Mesodermal cell (in vitro differentiated cells): ENCODE measurements at regions not wholly inside any gene's neighbourhood (a gene's known extent, or its start where the extent isn't known, plus 50 kb on each side); places are given as distances from the start of the nearest gene placed in this dataset.

Source experiments
- H3K27ac ChIP-seq: 2 replicates; pipeline ENCODE4 v1.7.0; 2013; ENCODE audit warnings: mild to moderate bottlenecking, low read depth, low read length, moderate library complexity; ENCODE audit not compliant: severe bottlenecking
- H3K36me3 ChIP-seq: 2 replicates; pipeline ENCODE4 v1.7.1; 2013; ENCODE audit warnings: mild to moderate bottlenecking, low read length, moderate library complexity; ENCODE audit not compliant: control insufficient read depth, insufficient read depth
- H3K4me1 ChIP-seq: one replicate; pipeline ENCODE4 v1.7.1; 2013; ENCODE audit warnings: mild to moderate bottlenecking, low read length; ENCODE audit not compliant: insufficient read depth, control insufficient read depth, poor library complexity, severe bottlenecking
- H3K4me3 ChIP-seq: 2 replicates; pipeline ENCODE4 v1.7.0; 2013; ENCODE audit warnings: low read length, control low read depth, mild to moderate bottlenecking; ENCODE audit not compliant: insufficient read depth, poor library complexity, severe bottlenecking; ENCODE audit errors: extremely low read depth
- H3K9me3 ChIP-seq: 2 replicates; pipeline ENCODE4 v1.7.1; 2013; ENCODE audit warnings: mild to moderate bottlenecking, low read length, moderate library complexity; ENCODE audit not compliant: control insufficient read depth
- WGBS, 2 experiments: methylation state at CpG; one replicate each; pipeline ENCODE4 v1.1.5; 2013; ENCODE audit warnings: missing lambda C conversion rate in 2 of 2; ENCODE audit not compliant: insufficient coverage in 2 of 2; 5-methylcytosine and 5-hydroxymethylcytosine counted together

GRCh38 chr6:91279740-91280493 lies 693.0 kb upstream of the MAP3K7 start:
- H3K36me3 ChIP-seq, result no peaks in the 10 kb centered on the region
- H3K4me3 ChIP-seq, result no peak overlapping the region
- 45 to 57% methylated on average over 2 to 3 of the region's 7 CpGs for WGBS, 2 experiments
- H3K27ac ChIP-seq, result no peak overlapping the region
- H3K9me3 ChIP-seq, result no peaks in the 10 kb centered on the region
- no peaks in the 10 kb centered on the region for H3K4me1 ChIP-seq

- no CpG with 5 or more reads among the region's 2 CpGs for WGBS, 2 experiments
- Histone ChIP-seq H3K4me3 (no peak overlapping the region), H3K27ac (no peak overlapping the region), H3K9me3 (no peaks in the 10 kb centered on the region), H3K4me1 (no peaks in the 10 kb centered on the region), H3K36me3 (no peaks in the 10 kb centered on the region)
Measured at GRCh38 chr6:91278416-91278815, 691.5 kb upstream of the MAP3K7 start.

- Histone ChIP-seq H3K36me3 (no peaks in the 10 kb centered on the region), H3K9me3 (no peaks in the 10 kb centered on the region), H3K4me3 (no peak overlapping the region), H3K27ac (no peak overlapping the region), H3K4me1 (no peaks in the 10 kb centered on the region)
- 39 to 47% methylated on average over 2 of the region's 2 CpGs for WGBS, 2 experiments
Measured at GRCh38 chr6:91276315-91276714, 689.4 kb upstream of the MAP3K7 start.

DNA sequence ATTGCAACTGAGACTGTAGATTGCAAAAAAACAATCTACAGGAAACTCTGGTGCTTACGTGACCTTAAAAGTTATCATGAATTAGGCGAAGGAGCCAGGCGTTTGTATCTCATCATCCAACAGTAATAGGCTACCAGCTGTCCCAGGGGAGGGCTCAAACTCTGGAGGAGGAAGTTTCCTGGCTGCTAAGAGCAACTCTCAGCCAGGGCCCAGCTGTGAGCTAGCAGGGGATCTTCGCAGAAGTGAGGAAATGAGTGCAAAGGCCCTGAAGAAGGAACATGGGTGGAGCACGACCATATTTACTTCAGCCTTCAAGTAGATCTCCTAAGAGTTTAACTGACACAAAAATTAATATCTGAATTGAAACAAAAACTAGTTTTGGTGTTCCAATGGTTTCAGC lies 686.9 kb upstream of the MAP3K7 start:
- H3K36me3 ChIP-seq, result no peaks in the 10 kb centered on the region
- 83 to 100% methylated on average over 2 of the region's 5 CpGs for WGBS, 2 experiments
- H3K4me3 ChIP-seq, result no peak overlapping the region
- peaks cover 7% of the 10 kb centered on the region for H3K9me3 ChIP-seq
- no peaks in the 10 kb centered on the region for H3K4me1 ChIP-seq
- H3K27ac ChIP-seq, result no peak overlapping the region

DNA sequence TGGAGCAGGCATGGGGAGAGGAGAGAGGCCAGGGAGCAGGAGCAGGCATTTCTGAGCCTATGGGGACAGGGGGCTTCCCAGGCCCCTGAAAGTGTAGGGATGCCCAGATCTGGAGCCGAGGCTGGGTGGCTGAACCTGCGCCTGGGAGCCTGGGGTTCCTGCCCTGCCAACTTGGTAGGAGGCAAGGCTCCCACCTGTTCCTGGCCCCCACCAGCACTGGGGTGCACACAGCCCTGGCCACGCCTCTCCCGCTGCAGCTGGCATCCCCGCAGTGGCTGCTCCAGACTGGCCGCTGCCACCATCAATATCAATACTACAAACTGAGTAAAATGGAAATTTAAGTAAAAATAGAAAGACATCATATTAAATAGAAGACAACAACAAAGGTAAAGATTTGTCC lies 684.9 kb upstream of the MAP3K7 start:
- peaks cover 7% of the 10 kb centered on the region for H3K9me3 ChIP-seq
- H3K36me3 ChIP-seq, result no peaks in the 10 kb centered on the region
- H3K4me3 ChIP-seq, result no peak overlapping the region
- no peak overlapping the region for H3K27ac ChIP-seq
- no peaks in the 10 kb centered on the region for H3K4me1 ChIP-seq
- WGBS, 2 experiments, result 75 to 100% methylated on average over 1 to 3 of the region's 6 CpGs

DNA sequence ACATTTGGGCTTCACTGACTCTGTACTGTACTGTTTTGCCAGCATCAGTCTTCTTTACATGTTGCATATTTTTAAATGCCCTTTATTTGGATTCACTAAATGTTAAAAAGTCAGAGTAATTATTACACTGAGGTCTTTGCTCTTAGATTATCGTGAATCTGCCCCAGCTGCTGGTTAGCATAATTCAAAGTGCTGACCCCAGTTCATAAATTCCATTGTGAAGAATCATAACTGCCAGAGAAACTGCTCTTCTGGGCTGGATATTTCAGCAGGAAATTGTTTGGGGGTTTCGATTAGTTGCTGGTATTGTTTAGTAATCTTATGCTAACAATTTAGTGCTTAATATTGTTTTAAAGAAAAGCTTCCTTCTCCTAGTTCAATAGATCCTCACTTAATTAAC lies 682.1 kb upstream of the MAP3K7 start:
- H3K4me3 ChIP-seq, result no peak overlapping the region
- H3K27ac ChIP-seq, result no peak overlapping the region
- no peaks in the 10 kb centered on the region for H3K4me1 ChIP-seq
- H3K36me3 ChIP-seq, result no peaks in the 10 kb centered on the region
- peaks cover 7% of the 10 kb centered on the region for H3K9me3 ChIP-seq
- WGBS, 2 experiments, result 89% methylated on average over 1 of the region's 2 CpGs; no CpG with 5 or more reads in 1 of the 2 experiments

GRCh38 chr6:91267246-91267645 lies 680.4 kb upstream of the MAP3K7 start:
- no peak overlapping the region for H3K4me3 ChIP-seq
- H3K9me3 ChIP-seq, result peaks cover 7% of the 10 kb centered on the region
- no peaks in the 10 kb centered on the region for H3K36me3 ChIP-seq
- 94 to 100% methylated on average over 2 to 5 of the region's 6 CpGs for WGBS, 2 experiments
- no peak overlapping the region for H3K27ac ChIP-seq
- no peaks in the 10 kb centered on the region for H3K4me1 ChIP-seq

DNA sequence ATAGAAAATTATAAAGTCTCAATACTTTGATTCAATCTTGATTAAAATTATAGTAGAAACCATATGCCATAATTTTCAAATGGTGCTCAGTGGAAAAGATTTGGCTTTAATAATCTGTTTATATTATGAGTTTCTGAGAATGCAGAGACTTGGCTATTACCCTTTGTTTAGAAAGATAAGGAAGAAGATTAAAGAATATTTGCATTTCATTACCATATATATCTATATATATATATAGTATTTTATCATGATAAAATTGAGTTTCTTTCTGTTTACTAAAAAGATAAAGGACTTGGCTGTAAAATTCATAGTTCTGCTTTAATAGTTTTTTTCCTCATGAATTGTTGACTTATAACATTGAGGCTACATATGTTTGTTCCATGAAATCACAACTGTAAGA lies 679.3 kb upstream of the MAP3K7 start:
- no peaks in the 10 kb centered on the region for H3K36me3 ChIP-seq
- H3K27ac ChIP-seq, result no peak overlapping the region
- H3K9me3 ChIP-seq, result peaks cover 7% of the 10 kb centered on the region
- no peak overlapping the region for H3K4me3 ChIP-seq
- H3K4me1 ChIP-seq, result no peaks in the 10 kb centered on the region

- no peak overlapping the region for H3K4me3 ChIP-seq
- no peaks in the 10 kb centered on the region for H3K36me3 ChIP-seq
- H3K4me1 ChIP-seq, result no peaks in the 10 kb centered on the region
- no peak overlapping the region for H3K27ac ChIP-seq
- WGBS, 2 experiments, result 88 to 100% methylated on average over 1 to 2 of the region's 2 CpGs
- H3K9me3 ChIP-seq, result no peaks in the 10 kb centered on the region
Measured at GRCh38 chr6:91243436-91243835, 656.6 kb upstream of the MAP3K7 start.

GRCh38 chr6:91242614-91242949 lies 655.7 kb upstream of the MAP3K7 start:
- no peak overlapping the region for H3K27ac ChIP-seq
- no peaks in the 10 kb centered on the region for H3K9me3 ChIP-seq
- 97 to 100% methylated on average over 1 to 3 of the region's 3 CpGs for WGBS, 2 experiments
- H3K4me1 ChIP-seq, result no peaks in the 10 kb centered on the region
- H3K36me3 ChIP-seq, result no peaks in the 10 kb centered on the region
- no peak overlapping the region for H3K4me3 ChIP-seq

DNA sequence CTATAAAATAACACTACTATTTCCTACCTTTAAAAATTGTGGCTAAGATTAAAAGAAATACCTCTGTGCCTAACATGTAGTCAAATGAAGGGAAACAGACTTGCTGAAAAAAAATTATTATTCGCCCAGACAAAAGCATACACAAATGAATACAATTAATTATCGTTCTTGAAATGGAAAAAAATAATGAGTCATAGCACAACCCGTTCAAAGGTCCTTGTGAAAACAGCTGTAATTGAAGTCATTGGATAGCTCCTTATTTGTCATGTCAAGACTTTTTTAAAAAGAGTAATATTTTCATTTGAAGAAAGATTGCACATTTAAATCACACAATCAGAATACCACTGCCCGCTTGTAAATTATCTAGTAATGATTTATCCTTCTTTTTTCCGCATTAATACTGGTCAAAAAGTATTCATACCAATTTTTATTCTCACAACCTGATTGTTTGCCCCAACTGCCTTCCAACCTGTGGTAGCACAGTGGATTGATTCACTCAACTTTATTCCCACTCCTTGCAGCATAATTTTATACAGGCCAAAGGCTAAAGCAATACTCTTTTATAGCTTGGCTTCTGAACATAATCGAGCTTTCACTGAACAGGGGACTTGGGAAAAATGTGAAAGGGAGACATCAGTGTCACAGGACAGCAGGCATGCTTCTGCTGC lies 655.2 kb upstream of the MAP3K7 start:
- Histone ChIP-seq H3K9me3 (no peaks in the 10 kb centered on the region), H3K36me3 (no peaks in the 10 kb centered on the region), H3K4me1 (no peaks in the 10 kb centered on the region), H3K4me3 (no peak overlapping the region), H3K27ac (no peak overlapping the region)
- 82 to 100% methylated on average over 1 to 3 of the region's 6 CpGs for WGBS, 2 experiments
